Gastroesophageal sphincter (tissue), 4 donors: ENCODE measurements at regions not wholly inside any gene's neighbourhood (a gene's known extent, or its start where the extent isn't known, plus 50 kb on each side); places are given as distances from the start of the nearest gene placed in this dataset.

Experiments
- ATAC-seq: fragments of 150-250 bp; one replicate; pipeline ENCODE4 v1.9.1; 2016; ENCODE audit warnings: mild to moderate bottlenecking, moderate library complexity
- H3K27ac ChIP-seq, 4 donors: fragments of 200-600 bp; sonication (generic) in 3 of 4; 1 replicate in 3 of 4; 2 replicates in 1 of 4; pipeline ENCODE4 v1.5.1; 2016 to 2019
- H3K27me3 ChIP-seq: fragments of 200-600 bp; sonication (generic); one replicate; pipeline ENCODE4 v1.5.1; 2019
- H3K36me3 ChIP-seq, 2 donors: fragments of 200-600 bp; sonication (generic); one replicate each; pipeline ENCODE4 v1.5.1; 2019; ENCODE audit warnings: control low read depth in 1 of 2
- H3K4me1 ChIP-seq, 3 donors: fragments of 200-600 bp; sonication (generic); 1 replicate in 2 of 3; 2 replicates in 1 of 3; pipeline ENCODE4 v1.5.1; 2016 to 2019; ENCODE audit warnings: control low read depth in 2 of 3
- H3K4me3 ChIP-seq, 2 donors: fragments of 200-600 bp; sonication (generic); one replicate each; pipeline ENCODE4 v1.5.1; 2019; ENCODE audit warnings: mild to moderate bottlenecking in 1 of 2, moderate library complexity in 1 of 2
- H3K9me3 ChIP-seq, 3 donors: fragments of 200-600 bp; sonication (generic); one replicate each; pipeline ENCODE4 v1.5.1; 2017 to 2019; ENCODE audit warnings: control low read depth in 2 of 3
- CTCF ChIP-seq, 4 experiments: fragments of 200-600 bp in 2 of 4; fragments of 450-650 bp in 2 of 4; sonication (generic) in 1 of 4; IDR thresholded peaks; one replicate each; pipeline ENCODE4 v1.5.1; 2017 to 2019; ENCODE audit warnings: antibody characterized with exemption in 4 of 4, mild to moderate bottlenecking in 2 of 4, moderate library complexity in 2 of 4
- EP300 ChIP-seq: sonication (generic); formaldehyde crosslinking; IDR thresholded peaks from one replicate; pipeline ENCODE4 v1.6.1; 2017; ENCODE audit warnings: antibody characterized with exemption, mild to moderate bottlenecking
- POLR2A ChIP-seq, 2 donors: fragments of 450-650 bp; IDR thresholded peaks; one replicate each; pipeline ENCODE4 v1.6.1; 2017; ENCODE audit warnings: antibody characterized with exemption in 2 of 2, mild to moderate bottlenecking in 2 of 2, moderate library complexity in 1 of 2
- POLR2AphosphoS5 ChIP-seq: sonication (generic); formaldehyde crosslinking; IDR thresholded peaks from one replicate; pipeline ENCODE4 v1.6.1; 2017; ENCODE audit warnings: antibody characterized with exemption
- WGBS, 2 donors: methylation state at CpG; one replicate each; pipeline ENCODE4 v1.1.5; 2018; ENCODE audit warnings: low coverage in 1 of 2; 5-methylcytosine and 5-hydroxymethylcytosine counted together

- Histone ChIP-seq H3K27ac (no peak overlapping the region), H3K4me1 (no peaks in the 10 kb centered on the region), H3K9me3 (no peaks in the 10 kb centered on the region), H3K27me3 (no peaks in the 10 kb centered on the region), H3K4me3 (no peak overlapping the region), H3K36me3 (no peaks in the 10 kb centered on the region)
- WGBS, 2 donors, result 89 to 96% methylated on average over 5 to 7 of the region's 7 CpGs
- TF ChIP-seq POLR2AphosphoS5 (no peak), EP300 (no peak), POLR2A (IDR thresholded peaks at IDR 0.05) (no peak), CTCF (IDR thresholded peaks at IDR 0.05) (no peak)
- no peak for ATAC-seq
Observed at GRCh38 chr15:53869044-53869805, 109.0 kb upstream of the UNC13C start.

GRCh38 chr15:53862386-53862785 lies 102.9 kb upstream of the WDR72 start:
- WGBS, 2 donors, result 60% methylated on average over 1 to 3 of the region's 3 CpGs

GRCh38 chr15:53861792-53862191 lies 102.3 kb upstream of the WDR72 start:
- H3K36me3 ChIP-seq, result no peaks in the 10 kb centered on the region
- ATAC-seq, result no peak
- H3K27me3 ChIP-seq, result no peaks in the 10 kb centered on the region
- no peak for TF ChIP-seq CTCF (IDR thresholded peaks at IDR 0.05)
- no peak for TF ChIP-seq POLR2AphosphoS5
- no peak for TF ChIP-seq POLR2A (IDR thresholded peaks at IDR 0.05)
- no peak for TF ChIP-seq EP300
- no peak overlapping the region for H3K27ac ChIP-seq
- no peaks in the 10 kb centered on the region for H3K4me1 ChIP-seq
- no peaks in the 10 kb centered on the region for H3K9me3 ChIP-seq
- whole genome bisulfite sequencing, 2 donors, result 41 to 63% methylated on average over 2 of the region's 2 CpGs
- H3K4me3 ChIP-seq, result no peak overlapping the region

More at GRCh38 chr15:53862386-53862785, 102.9 kb upstream of the WDR72 start:
- no peak for ATAC-seq
- H3K4me1 ChIP-seq, result no peaks in the 10 kb centered on the region
- H3K36me3 ChIP-seq, result no peaks in the 10 kb centered on the region
- no peak for TF ChIP-seq POLR2AphosphoS5
- no peak for TF ChIP-seq EP300
- TF ChIP-seq POLR2A (IDR thresholded peaks at IDR 0.05), result no peak
- no peak for TF ChIP-seq CTCF (IDR thresholded peaks at IDR 0.05)
- H3K9me3 ChIP-seq, result no peaks in the 10 kb centered on the region
- no peak overlapping the region for H3K27ac ChIP-seq
- no peak overlapping the region for H3K4me3 ChIP-seq
- no peaks in the 10 kb centered on the region for H3K27me3 ChIP-seq

GRCh38 chr15:53851110-53851848 lies 91.8 kb upstream of the WDR72 start:
- Histone ChIP-seq H3K9me3 (peaks cover 0 to 6% (median 0%) of the 10 kb centered on the region in 3 donors), H3K4me3 (no peak overlapping the region), H3K27ac (no peak overlapping the region), H3K27me3 (no peaks in the 10 kb centered on the region), H3K36me3 (no peaks in the 10 kb centered on the region), H3K4me1 (no peaks in the 10 kb centered on the region)
- ATAC-seq, result no peak
- no peak for TF ChIP-seq EP300
- no peak for TF ChIP-seq CTCF (IDR thresholded peaks at IDR 0.05)
- no peak for TF ChIP-seq POLR2A (IDR thresholded peaks at IDR 0.05)
- TF ChIP-seq POLR2AphosphoS5, result no peak
- 75 to 100% methylated on average over 1 to 4 of the region's 7 CpGs for WGBS, 2 donors
